ENCODE measurements at regions not wholly inside any gene's neighbourhood (a gene's known extent, or its start where the extent isn't known, plus 50 kb on each side); places are given as distances from the start of the nearest gene placed in this dataset.

- intact Hi-C loops (cut with DNase I): no loop called here
- Histone ChIP-seq H3K4me1 (no peaks in the 10 kb centered on the region), H3K36me3 (no peaks in the 10 kb centered on the region), H3K9me3 (no peaks in the 10 kb centered on the region), H3K27me3 (peaks cover 0 to 15% (median 0%) of the 10 kb centered on the region in 7 donors), H3K4me3 (no peak overlapping the region), H3K27ac (no peak overlapping the region)
- ATAC-seq (no peak), DNase-seq (no peak)
- 96% methylated on average over 8 of the region's 8 CpGs for WGBS, 2 donors
- no peak for TF ChIP-seq CTCF (IDR thresholded peaks at IDR 0.05)
Measured at GRCh38 chr15:81760686-81761085, 285.1 kb downstream of the MEX3B start.

GRCh38 chr15:81758818-81759284 lies 287.0 kb downstream of the MEX3B start:
- DNase-seq (no peak), ATAC-seq (no peak)
- Histone ChIP-seq H3K4me1 (peaks cover 0 to 5% (median 0%) of the 10 kb centered on the region in 9 donors), H3K27me3 (peaks cover 0 to 7% (median 0%) of the 10 kb centered on the region in 7 donors), H3K4me3 (no peak overlapping the region), H3K36me3 (no peaks in the 10 kb centered on the region), H3K27ac (no peak overlapping the region), H3K9me3 (no peaks in the 10 kb centered on the region)
- intact Hi-C loops (cut with DNase I): no loop called here
- TF ChIP-seq CTCF (IDR thresholded peaks at IDR 0.05): no peak
- 51 to 60% methylated on average over 2 of the region's 2 CpGs for WGBS, 2 donors

GRCh38 chr15:81755626-81756025 lies 290.2 kb downstream of the MEX3B start:
- peaks cover 0 to 29% (median 21%) of the 10 kb centered on the region in 9 donors for H3K4me1 ChIP-seq
- no peak overlapping the region for H3K4me3 ChIP-seq
- H3K9me3 ChIP-seq: no peaks in the 10 kb centered on the region
- H3K27me3 ChIP-seq: peaks cover 0 to 2% (median 0%) of the 10 kb centered on the region in 7 donors
- no peak for DNase-seq
- no peak overlapping the region for H3K27ac ChIP-seq
- ATAC-seq: no peak
- TF ChIP-seq CTCF (IDR thresholded peaks at IDR 0.05): no peak
- no peaks in the 10 kb centered on the region for H3K36me3 ChIP-seq
- 54 to 58% methylated on average over 4 of the region's 4 CpGs for WGBS, 2 donors
- intact Hi-C loops (cut with DNase I): no loop called here

GRCh38 chr15:81754078-81754477 lies 291.7 kb downstream of the MEX3B start:
- no peak for TF ChIP-seq CTCF (IDR thresholded peaks at IDR 0.05)
- Histone ChIP-seq H3K4me1 (peaks cover 0 to 42% (median 21%) of the 10 kb centered on the region in 9 donors), H3K27ac (no peak overlapping the region), H3K36me3 (no peaks in the 10 kb centered on the region), H3K9me3 (no peaks in the 10 kb centered on the region), H3K27me3 (no peaks in the 10 kb centered on the region), H3K4me3 (no peak overlapping the region)
- ATAC-seq: no peak
- 20 to 24% methylated on average over 1 of the region's 1 CpG for WGBS, 2 donors
- DNase-seq: no peak
- intact Hi-C loops (cut with DNase I): no loop called here
